WERI-Rb-1 (cell line): ENCODE measurements at regions not wholly inside any gene's neighbourhood (a gene's known extent, or its start where the extent isn't known, plus 50 kb on each side); places are given as distances from the start of the nearest gene placed in this dataset.

Experiments used
- DNase-seq: peaks from one replicate; pipeline ENCODE4 v3.0.0-alpha.2; 2020
- H3K27ac ChIP-seq: fragments of 250-450 bp; sonication (Bioruptor Pico); 2 replicates; pipeline ENCODE4 v1.5.1; 2020; ENCODE audit warnings: mild to moderate bottlenecking, moderate library complexity
- H3K27me3 ChIP-seq: fragments of 250-450 bp; sonication (Bioruptor Pico); 2 replicates; pipeline ENCODE4 v1.5.1; 2021; ENCODE audit warnings: mild to moderate bottlenecking, low read depth, moderate library complexity; ENCODE audit not compliant: insufficient read depth, severe bottlenecking
- H3K36me3 ChIP-seq: fragments of 250-450 bp; sonication (Bioruptor Pico); 2 replicates; pipeline ENCODE4 v1.5.1; 2020; ENCODE audit warnings: mild to moderate bottlenecking, moderate library complexity
- H3K4me3 ChIP-seq: 2 replicates; pipeline ENCODE4 v1.5.1; 2011; ENCODE audit warnings: low read depth, mild to moderate bottlenecking, control low read depth, low read length
- H3K9me3 ChIP-seq: fragments of 250-450 bp; sonication (Bioruptor Pico); 2 replicates; pipeline ENCODE4 v1.5.1; 2021; ENCODE audit warnings: mild to moderate bottlenecking, moderate library complexity; ENCODE audit not compliant: severe bottlenecking
- CTCF ChIP-seq: IDR thresholded peaks from 2 replicates; pipeline ENCODE4 v1.5.1; 2011; ENCODE audit warnings: low read depth, mild to moderate bottlenecking, control low read depth, inconsistent platforms, low read length

- H3K36me3 ChIP-seq = no peaks in the 10 kb centered on the region
- no peaks in the 10 kb centered on the region for H3K9me3 ChIP-seq
- DNase-seq = no peak
- H3K4me3 ChIP-seq = no peak overlapping the region
- no peak for TF ChIP-seq CTCF
- H3K27me3 ChIP-seq = no peaks in the 10 kb centered on the region
- H3K27ac ChIP-seq = no peak overlapping the region
These were observed 130.9 kb upstream of the HSD17B12 start for GRCh38 chr11:43549624-43550023.

DNA sequence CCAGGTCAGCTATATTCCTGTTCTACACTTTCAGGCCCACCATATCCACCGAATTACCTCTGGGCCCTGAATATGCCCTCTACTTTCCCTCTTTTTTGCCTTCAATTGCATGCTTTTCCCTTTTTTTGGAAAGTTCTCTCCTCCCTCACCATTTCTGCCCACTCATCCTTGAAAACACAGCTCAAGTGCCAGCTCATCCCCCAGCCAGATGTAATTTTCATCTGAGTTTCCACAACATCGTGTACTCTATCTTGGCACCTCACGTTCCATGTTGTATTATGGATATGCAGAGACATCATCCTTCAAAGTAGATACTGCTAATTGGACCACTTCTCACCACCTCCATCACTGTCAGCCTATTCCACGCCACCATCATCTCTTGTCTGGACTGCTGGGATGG is 129.8 kb upstream of the HSD17B12 start:
- Histone ChIP-seq H3K4me3 (no peak overlapping the region), H3K27ac (no peak overlapping the region), H3K9me3 (no peaks in the 10 kb centered on the region), H3K36me3 (no peaks in the 10 kb centered on the region), H3K27me3 (no peaks in the 10 kb centered on the region)
- TF ChIP-seq CTCF = no peak
- no peak for DNase-seq

DNA sequence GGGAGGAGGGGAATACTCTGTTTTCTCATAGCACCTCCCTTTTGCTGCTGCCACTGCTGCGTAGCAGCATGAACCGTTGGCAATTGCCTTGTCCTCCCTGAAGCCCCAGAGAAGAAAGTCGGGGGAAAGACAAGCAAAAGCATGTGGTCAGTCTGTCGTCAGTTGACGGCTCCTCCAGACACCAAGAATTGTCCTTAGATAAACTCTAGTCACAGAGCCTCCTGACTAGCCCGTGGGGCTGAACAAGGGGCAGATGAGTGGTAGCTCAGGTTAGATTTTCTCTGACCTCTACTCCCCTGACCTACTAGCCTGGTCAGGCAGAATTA is 126.4 kb upstream of the HSD17B12 start:
- TF ChIP-seq CTCF = no peak
- Histone ChIP-seq H3K36me3 (no peaks in the 10 kb centered on the region), H3K27me3 (no peaks in the 10 kb centered on the region), H3K27ac (no peak overlapping the region), H3K9me3 (no peaks in the 10 kb centered on the region), H3K4me3 (no peak overlapping the region)
- DNase-seq = no peak

DNA sequence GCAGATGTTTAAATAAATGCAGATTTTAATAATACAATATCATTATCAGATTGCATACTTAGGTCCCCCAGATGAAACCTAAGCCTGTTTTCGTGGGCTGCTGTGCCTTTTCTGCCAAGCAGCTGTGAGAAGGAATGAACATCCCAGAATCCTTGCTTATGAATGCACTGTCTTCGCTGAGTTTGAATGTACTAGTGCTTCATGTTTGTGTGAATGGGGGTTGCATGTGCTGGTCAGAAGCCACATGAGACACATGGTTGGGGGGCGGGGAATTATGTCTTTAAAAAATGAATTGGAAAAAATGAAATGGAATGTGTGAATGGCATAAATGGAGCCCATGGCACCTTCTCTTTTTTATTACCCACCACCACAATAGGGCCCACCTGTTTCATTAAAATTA is 125.4 kb upstream of the HSD17B12 start:
- H3K27ac ChIP-seq = no peak overlapping the region
- H3K36me3 ChIP-seq = no peaks in the 10 kb centered on the region
- no peak for TF ChIP-seq CTCF
- no peak for DNase-seq
- no peaks in the 10 kb centered on the region for H3K27me3 ChIP-seq
- no peak overlapping the region for H3K4me3 ChIP-seq
- H3K9me3 ChIP-seq = no peaks in the 10 kb centered on the region

GRCh38 chr11:43555816-43556611 is 124.5 kb upstream of the HSD17B12 start:
- no peak for TF ChIP-seq CTCF
- DNase-seq = no peak
- Histone ChIP-seq H3K9me3 (no peaks in the 10 kb centered on the region), H3K27me3 (no peaks in the 10 kb centered on the region), H3K27ac (no peak overlapping the region), H3K4me3 (no peak overlapping the region), H3K36me3 (no peaks in the 10 kb centered on the region)
